GM12878 (cell line): ENCODE measurements at regions not wholly inside any gene's neighbourhood (a gene's known extent, or its start where the extent isn't known, plus 50 kb on each side); places are given as distances from the start of the nearest gene placed in this dataset.
"Not testable (repeated sequence)": the region's sequence is repeated elsewhere in the genome, so short reads cannot be mapped to it uniquely, and the experiment has no call there.

Experiments
- ATAC-seq: fragments of 200-7000 bp; cut with Tn5 transposase; 3 replicates; pipeline ENCODE4 v1.9.1; 2020; ENCODE audit warnings: mild to moderate bottlenecking, moderate library complexity
- BruUV-seq: library from RNA; stranded (reverse); fragments of 400-500 nt; replicated peaks from 2 replicates; lab custom pipeline; 2021; lab: Mats Ljungman, UMichigan
- CTCF ChIA-PET: fragments of 300-600 bp; sonication (Branson Sonifier 250); formaldehyde crosslinking; extraction: SDS; loops from one replicate; lab custom pipeline; 2021; ENCODE audit warnings: inconsistent platforms; lab: Yijun Ruan, JAX
- POLR2A ChIA-PET: fragments of 350-600 bp; formaldehyde crosslinking; extraction: SDS; loops from one replicate; lab custom pipeline; 2021; ENCODE audit warnings: inconsistent platforms; lab: Charles Lee
- RAD21 ChIA-PET: fragments of 300-600 bp; sonication (Branson Sonifier 250); formaldehyde crosslinking; loops from one replicate; lab custom pipeline; 2023; ENCODE audit warnings: antibody characterized with exemption; ENCODE audit not compliant: unreplicated experiment; lab: Charles Lee
- SMC1A ChIA-PET: fragments of 300-600 bp; sonication (Branson Sonifier 250); formaldehyde crosslinking; loops from one replicate; lab custom pipeline; 2023; ENCODE audit not compliant: unreplicated experiment, uncharacterized antibody; lab: Charles Lee
- DNase-seq: peaks from one replicate; pipeline ENCODE4 v3.0.0-alpha.2; 2011; ENCODE audit warnings: low read depth, low spot score
- FAIRE-seq: peaks from 3 replicates; lab custom pipeline; 2011; peaks lifted over from hg19 to GRCh38; lab: Jason Lieb, UNC
- H2AFZ ChIP-seq: 2 replicates; pipeline ENCODE4 v1.6.0; 2011; ENCODE audit warnings: low read depth, low read length, control low read depth; ENCODE audit not compliant: control insufficient read depth
- H3K27ac ChIP-seq: 2 replicates; pipeline ENCODE4 v1.5.1; 2011; ENCODE audit warnings: control low read depth; ENCODE audit not compliant: control insufficient read depth, insufficient read depth
- H3K27me3 ChIP-seq, 2 experiments: replicated peaks in 1 of 2; 2 replicates each; pipeline versions ENCODE4 v1.6.0 to v1.6.1; 2011; ENCODE audit warnings: low read length in 1 of 2; ENCODE audit not compliant: control insufficient read depth in 2 of 2, insufficient read depth in 2 of 2
- H3K36me3 ChIP-seq, 2 experiments: 2 replicates each; pipeline ENCODE4 v1.5.1; 2011; ENCODE audit warnings: low read length in 1 of 2; ENCODE audit not compliant: control insufficient read depth in 2 of 2, insufficient read depth in 2 of 2
- H3K4me1 ChIP-seq: 2 replicates; pipeline ENCODE4 v1.6.1; 2011; ENCODE audit warnings: mild to moderate bottlenecking, low read length, moderate library complexity, mixed read lengths; ENCODE audit not compliant: control insufficient read depth, insufficient read depth
- H3K4me2 ChIP-seq: 2 replicates; pipeline ENCODE4 v1.6.0; 2011; ENCODE audit warnings: control low read depth; ENCODE audit not compliant: control insufficient read depth, insufficient read depth
- H3K4me3 ChIP-seq: fragments of 200-600 bp; sonication (generic); 2 replicates; pipeline ENCODE4 v1.5.1; 2016
- H3K79me2 ChIP-seq: 2 replicates; pipeline ENCODE4 v1.6.0; 2011; ENCODE audit warnings: low read length; ENCODE audit not compliant: control insufficient read depth, insufficient read depth
- H3K9ac ChIP-seq: 2 replicates; pipeline ENCODE4 v1.8.0; 2011; ENCODE audit warnings: low read length, control low read depth, mixed read lengths; ENCODE audit not compliant: control insufficient read depth, insufficient read depth
- H3K9me3 ChIP-seq: replicated peaks from 3 replicates; pipeline ENCODE4 v1.5.1; 2011; ENCODE audit warnings: mild to moderate bottlenecking, low read length; ENCODE audit not compliant: control insufficient read depth, insufficient read depth
- H4K20me1 ChIP-seq: 2 replicates; pipeline ENCODE4 v1.6.0; 2011; ENCODE audit not compliant: control insufficient read depth, insufficient read depth
- RUNX3 ChIP-seq: IDR thresholded peaks from 2 replicates; pipeline ENCODE4 v1.6.1; 2012; ENCODE audit warnings: low read length, inconsistent platforms
- WGBS: methylation state at CpG from one replicate; pipeline ENCODE4 v1.1.6; 2016; ENCODE audit warnings: low lambda C conversion rate; ENCODE audit not compliant: insufficient replicate concordance, insufficient coverage; ENCODE audit errors: missing lambda C conversion rate; 5-methylcytosine and 5-hydroxymethylcytosine counted together
- in situ Hi-C: fragments of 300-500 bp; cut with MboI; formaldehyde crosslinking; loops from 9 replicates; pipeline ENCODE4 v1.14.3; 2018; ENCODE audit warnings: mixed read lengths
- intact Hi-C: fragments of 100-400 bp; cut with micrococcal nuclease; formaldehyde crosslinking; loops from one replicate; pipeline ENCODE4 v1.14.2; 2022; ENCODE audit not compliant: unreplicated experiment
- TF ChIP-seq, protein P1 (sequence below): fragments of 450-650 bp; IDR thresholded peaks from 2 replicates; pipeline ENCODE4 v1.6.1; 2017; ENCODE audit warnings: mild to moderate bottlenecking, moderate library complexity

DNA sequence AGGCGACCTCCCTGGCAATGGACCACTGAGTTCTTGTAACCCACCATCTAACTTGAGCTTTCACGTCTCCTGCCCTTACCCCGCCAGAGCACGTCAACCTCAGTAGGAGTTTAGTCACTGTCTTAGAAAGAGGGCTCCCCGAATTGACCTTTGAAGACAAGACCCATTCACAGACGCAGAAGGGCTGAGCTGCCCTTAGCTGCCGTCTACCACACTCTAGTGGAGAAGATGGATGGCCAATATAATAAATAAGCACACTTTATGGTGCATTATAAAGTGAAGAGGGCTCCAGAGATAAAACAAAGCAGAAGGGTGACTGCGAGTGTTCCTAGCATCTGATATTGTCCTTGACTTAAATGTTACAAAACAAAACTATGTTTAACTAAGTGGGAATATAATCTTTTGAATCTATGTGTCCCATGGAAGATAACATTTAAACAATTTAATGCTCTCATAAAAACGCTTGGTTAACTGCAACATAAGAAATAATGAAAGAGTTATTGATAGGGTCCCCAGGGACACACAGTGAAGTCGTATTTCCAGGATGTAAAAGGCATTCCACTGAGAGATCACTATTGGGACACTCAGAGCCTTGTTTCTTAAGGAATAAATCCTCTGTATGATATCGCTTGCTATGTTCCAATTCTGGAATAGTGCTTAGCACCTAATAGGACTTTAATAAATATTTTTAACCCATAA is 261.1 kb downstream of the THBS2 start:
- no peaks in the 10 kb centered on the region for H3K9me3 ChIP-seq
- ChIA-PET POLR2A (no interaction called here), RAD21 (no interaction called here), SMC1A (no interaction called here), CTCF (no interaction called here)
- H3K4me1 ChIP-seq, result no peaks in the 10 kb centered on the region
- DNase-seq, result no peak
- in situ Hi-C loops, result no loop called here
- FAIRE-seq, result no peak
- H3K9ac ChIP-seq, result no peak overlapping the region
- no peaks in the 10 kb centered on the region for H3K27me3 ChIP-seq
- H3K4me3 ChIP-seq, result no peak overlapping the region
- no peak overlapping the region for H2AFZ ChIP-seq
- H3K4me2 ChIP-seq, result no peak overlapping the region
- H3K36me3 ChIP-seq, result no peaks in the 10 kb centered on the region
- no TSS peak for BruUV-seq
- H3K27ac ChIP-seq, result no peak overlapping the region
- no peak for ATAC-seq
- intact Hi-C loops, result no loop called here
- H3K79me2 ChIP-seq, result no peaks in the 10 kb centered on the region
- WGBS, result 31% methylated on average over 11 of the region's 11 CpGs
- TF ChIP-seq, protein P1, sequence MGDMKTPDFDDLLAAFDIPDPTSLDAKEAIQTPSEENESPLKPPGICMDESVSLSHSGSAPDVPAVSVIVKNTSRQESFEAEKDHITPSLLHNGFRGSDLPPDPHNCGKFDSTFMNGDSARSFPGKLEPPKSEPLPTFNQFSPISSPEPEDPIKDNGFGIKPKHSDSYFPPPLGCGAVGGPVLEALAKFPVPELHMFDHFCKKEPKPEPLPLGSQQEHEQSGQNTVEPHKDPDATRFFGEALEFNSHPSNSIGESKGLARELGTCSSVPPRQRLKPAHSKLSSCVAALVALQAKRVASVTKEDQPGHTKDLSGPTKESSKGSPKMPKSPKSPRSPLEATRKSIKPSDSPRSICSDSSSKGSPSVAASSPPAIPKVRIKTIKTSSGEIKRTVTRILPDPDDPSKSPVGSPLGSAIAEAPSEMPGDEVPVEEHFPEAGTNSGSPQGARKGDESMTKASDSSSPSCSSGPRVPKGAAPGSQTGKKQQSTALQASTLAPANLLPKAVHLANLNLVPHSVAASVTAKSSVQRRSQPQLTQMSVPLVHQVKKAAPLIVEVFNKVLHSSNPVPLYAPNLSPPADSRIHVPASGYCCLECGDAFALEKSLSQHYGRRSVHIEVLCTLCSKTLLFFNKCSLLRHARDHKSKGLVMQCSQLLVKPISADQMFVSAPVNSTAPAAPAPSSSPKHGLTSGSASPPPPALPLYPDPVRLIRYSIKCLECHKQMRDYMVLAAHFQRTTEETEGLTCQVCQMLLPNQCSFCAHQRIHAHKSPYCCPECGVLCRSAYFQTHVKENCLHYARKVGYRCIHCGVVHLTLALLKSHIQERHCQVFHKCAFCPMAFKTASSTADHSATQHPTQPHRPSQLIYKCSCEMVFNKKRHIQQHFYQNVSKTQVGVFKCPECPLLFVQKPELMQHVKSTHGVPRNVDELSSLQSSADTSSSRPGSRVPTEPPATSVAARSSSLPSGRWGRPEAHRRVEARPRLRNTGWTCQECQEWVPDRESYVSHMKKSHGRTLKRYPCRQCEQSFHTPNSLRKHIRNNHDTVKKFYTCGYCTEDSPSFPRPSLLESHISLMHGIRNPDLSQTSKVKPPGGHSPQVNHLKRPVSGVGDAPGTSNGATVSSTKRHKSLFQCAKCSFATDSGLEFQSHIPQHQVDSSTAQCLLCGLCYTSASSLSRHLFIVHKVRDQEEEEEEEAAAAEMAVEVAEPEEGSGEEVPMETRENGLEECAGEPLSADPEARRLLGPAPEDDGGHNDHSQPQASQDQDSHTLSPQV, result no peak
- no peak for TF ChIP-seq RUNX3
- H4K20me1 ChIP-seq, result no peaks in the 10 kb centered on the region

DNA sequence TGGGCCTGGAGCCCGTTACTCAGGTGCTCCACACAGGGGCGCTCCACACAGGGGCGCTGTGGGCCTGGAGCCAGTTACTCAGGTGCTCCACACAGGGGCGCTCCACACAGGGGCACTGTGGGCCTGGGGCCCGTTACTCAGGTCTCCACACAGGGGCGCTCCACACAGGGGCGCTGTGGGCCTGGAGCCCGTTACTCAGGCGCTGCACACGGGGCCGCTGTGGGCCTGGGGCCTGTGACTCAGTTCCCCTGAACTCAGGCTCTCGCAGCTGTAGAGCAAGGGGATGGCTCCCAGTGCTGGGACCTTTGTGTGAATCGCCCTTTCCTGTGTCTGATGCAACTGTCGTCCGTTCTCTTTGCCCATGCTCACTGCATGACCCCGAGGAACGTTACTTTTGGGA is 262.0 kb downstream of the THBS2 start:
- H3K9ac ChIP-seq, RAD21 ChIA-PET, ATAC-seq, BruUV-seq, H4K20me1 ChIP-seq, H3K4me2 ChIP-seq, H3K4me3 ChIP-seq, H3K4me1 ChIP-seq, FAIRE-seq, DNase-seq, H2AFZ ChIP-seq, H3K27me3 ChIP-seq, intact Hi-C loops, H3K79me2 ChIP-seq, in situ Hi-C loops, SMC1A ChIA-PET, H3K9me3 ChIP-seq, POLR2A ChIA-PET, H3K27ac ChIP-seq, H3K36me3 ChIP-seq, CTCF ChIA-PET: not testable (repeated sequence)
- WGBS, result 92% methylated on average over 17 of the region's 17 CpGs
